IMR-90 (cell line): ENCODE measurements at regions not wholly inside any gene's neighbourhood (a gene's known extent, or its start where the extent isn't known, plus 50 kb on each side); places are given as distances from the start of the nearest gene placed in this dataset.

Experiments
- ATAC-seq: fragments of 200-7000 bp; cut with Tn5 transposase; 2 replicates; pipeline ENCODE4 v1.9.1; 2020; ENCODE audit warnings: low read depth, mild to moderate bottlenecking, moderate library complexity
- BruUV-seq: library from RNA; stranded (reverse); fragments of 400-500 nt; replicated peaks from 2 replicates; lab custom pipeline; 2021; lab: Mats Ljungman, UMichigan
- CTCF ChIA-PET: fragments of 300-600 bp; formaldehyde crosslinking; extraction: SDS; loops from one replicate; lab custom pipeline; 2021; ENCODE audit warnings: antibody characterized with exemption; lab: Yijun Ruan, JAX
- POLR2A ChIA-PET: fragments of 300-600 bp; sonication (Branson Sonifier 250); formaldehyde crosslinking; loops from one replicate; lab custom pipeline; 2022; ENCODE audit warnings: antibody characterized with exemption; ENCODE audit not compliant: unreplicated experiment; lab: Charles Lee
- DNase-seq: peaks from one replicate; pipeline ENCODE4 v3.0.0; 2013
- H2AFZ ChIP-seq: replicated peaks from 2 replicates; pipeline ENCODE3; 2013; ENCODE audit warnings: low read length, mild to moderate bottlenecking; ENCODE audit not compliant: poor library complexity
- H2AK5ac ChIP-seq: 2 replicates; pipeline ENCODE4 v1.6.1; 2013; ENCODE audit warnings: low read depth, low read length, inconsistent platforms
- H2AK9ac ChIP-seq: replicated peaks from 2 replicates; pipeline ENCODE3; 2013; ENCODE audit warnings: mild to moderate bottlenecking, low read depth, low read length, moderate library complexity; ENCODE audit not compliant: poor library complexity
- H2BK120ac ChIP-seq: 2 replicates; pipeline ENCODE4 v1.6.1; 2013; ENCODE audit warnings: low read depth, low read length, inconsistent platforms
- H2BK15ac ChIP-seq: 3 replicates; pipeline ENCODE4 v1.6.1; 2013; ENCODE audit warnings: low read depth, low read length, inconsistent platforms
- H2BK20ac ChIP-seq: 2 replicates; pipeline ENCODE4 v1.6.1; 2013; ENCODE audit warnings: low read depth, mild to moderate bottlenecking, inconsistent platforms, low read length, moderate library complexity
- H2BK5ac ChIP-seq: 2 replicates; pipeline ENCODE4 v1.6.1; 2013; ENCODE audit warnings: mild to moderate bottlenecking, low read depth, low read length, inconsistent platforms; ENCODE audit not compliant: poor library complexity, severe bottlenecking
- H3K14ac ChIP-seq: replicated peaks from 2 replicates; pipeline ENCODE4 v1.6.1; 2013; ENCODE audit warnings: low read depth, low read length, inconsistent platforms
- H3K18ac ChIP-seq: 2 replicates; pipeline ENCODE4 v1.6.1; 2013; ENCODE audit warnings: low read depth, low read length, control low read depth
- H3K23ac ChIP-seq: 2 replicates; pipeline ENCODE4 v1.6.1; 2013; ENCODE audit warnings: low read depth, low read length, inconsistent platforms
- H3K27ac ChIP-seq: 2 replicates; pipeline ENCODE4 v1.5.1; 2013; ENCODE audit warnings: mild to moderate bottlenecking, control low read depth, low read length; ENCODE audit not compliant: insufficient read depth
- H3K27me3 ChIP-seq: 2 replicates; pipeline ENCODE4 v1.6.1; 2013; ENCODE audit warnings: low read length; ENCODE audit not compliant: control insufficient read depth, insufficient read depth
- H3K36me3 ChIP-seq: 2 replicates; pipeline ENCODE4 v1.6.1; 2013; ENCODE audit warnings: low read length, mixed read lengths; ENCODE audit not compliant: control insufficient read depth, insufficient read depth
- H3K4ac ChIP-seq: 2 replicates; pipeline ENCODE4 v1.6.1; 2013; ENCODE audit warnings: low read depth, low read length, inconsistent platforms
- H3K4me1 ChIP-seq: 2 replicates; pipeline ENCODE4 v1.6.1; 2013; ENCODE audit warnings: low read length, mixed read lengths; ENCODE audit not compliant: control insufficient read depth, insufficient read depth
- H3K4me2 ChIP-seq: 2 replicates; pipeline ENCODE4 v1.6.1; 2013; ENCODE audit warnings: low read depth, mild to moderate bottlenecking, control low read depth, low read length, moderate library complexity
- H3K4me3 ChIP-seq: 2 replicates; pipeline ENCODE4 v1.5.1; 2013; ENCODE audit warnings: low read depth, mild to moderate bottlenecking, control low read depth, low read length, moderate library complexity; ENCODE audit not compliant: insufficient read depth
- H3K56ac ChIP-seq: 2 replicates; pipeline ENCODE4 v1.6.1; 2013; ENCODE audit warnings: low read length, inconsistent platforms; ENCODE audit not compliant: insufficient read depth; ENCODE audit errors: extremely low read depth
- H3K79me1 ChIP-seq, 2 experiments: 2 replicates each; pipeline ENCODE4 v1.6.1; 2013; ENCODE audit warnings: low read length in 2 of 2, inconsistent platforms in 1 of 2, low read depth in 1 of 2
- H3K9ac ChIP-seq: 2 replicates; pipeline ENCODE4 v1.6.1; 2013; ENCODE audit warnings: low read depth, low read length, control low read depth
- H3K9me1 ChIP-seq: 2 replicates; pipeline ENCODE4 v1.6.1; 2013; ENCODE audit warnings: low read length, inconsistent platforms; ENCODE audit not compliant: insufficient read depth
- H3K9me3 ChIP-seq: 2 replicates; pipeline ENCODE4 v1.6.1; 2013; ENCODE audit warnings: low read length; ENCODE audit not compliant: control insufficient read depth, insufficient read depth
- H4K20me1 ChIP-seq: 2 replicates; pipeline ENCODE4 v1.6.1; 2013; ENCODE audit warnings: low read length, inconsistent platforms; ENCODE audit not compliant: insufficient read depth
- H4K5ac ChIP-seq: 2 replicates; pipeline ENCODE4 v1.6.1; 2013; ENCODE audit warnings: mild to moderate bottlenecking, low read depth, low read length, control low read depth
- H4K8ac ChIP-seq, 2 experiments: 2 replicates each; pipeline ENCODE4 v1.6.1; 2013; ENCODE audit warnings: low read depth in 2 of 2, low read length in 2 of 2, control low read depth in 1 of 2, inconsistent platforms in 1 of 2
- H4K91ac ChIP-seq: 2 replicates; pipeline ENCODE4 v1.6.1; 2013; ENCODE audit warnings: low read depth, low read length, inconsistent platforms; ENCODE audit not compliant: insufficient read depth
- BHLHE40 ChIP-seq: fragments of 150-350 bp; IDR thresholded peaks from 2 replicates; pipeline ENCODE4 v1.6.1; 2016; ENCODE audit warnings: mild to moderate bottlenecking, low read depth, low read length
- CEBPB ChIP-seq: IDR thresholded peaks from 2 replicates; pipeline ENCODE4 v1.6.1; 2012; ENCODE audit warnings: low read depth, low read length, improper control_type of control experiment
- CHD1 ChIP-seq: IDR thresholded peaks from 2 replicates; pipeline ENCODE4 v1.6.1; 2012; ENCODE audit warnings: low read depth, low read length, improper control_type of control experiment
- FOS ChIP-seq: fragments of 150-350 bp; IDR thresholded peaks from 2 replicates; pipeline ENCODE4 v1.6.1; 2016; ENCODE audit warnings: low read depth, low read length
- MAFK ChIP-seq: IDR thresholded peaks from 2 replicates; pipeline ENCODE4 v1.6.1; 2012; ENCODE audit warnings: low read depth, low read length, improper control_type of control experiment
- MAZ ChIP-seq: IDR thresholded peaks from 2 replicates; pipeline ENCODE4 v1.6.1; 2012; ENCODE audit warnings: low read depth, mild to moderate bottlenecking, low read length, improper control_type of control experiment, moderate library complexity, borderline replicate concordance
- MXI1 ChIP-seq: IDR thresholded peaks from 2 replicates; pipeline ENCODE4 v1.6.1; 2012; ENCODE audit warnings: low read depth, mild to moderate bottlenecking, low read length, moderate library complexity, borderline replicate concordance
- NFE2L2 ChIP-seq: fragments of 150-350 bp; IDR thresholded peaks from 2 replicates; pipeline ENCODE4 v1.6.1; 2016; ENCODE audit warnings: low read depth, mild to moderate bottlenecking, low read length
- POLR2A ChIP-seq: IDR thresholded peaks from 2 replicates; pipeline ENCODE4 v1.6.1; 2012; ENCODE audit warnings: mild to moderate bottlenecking, low read depth, low read length
- RAD21 ChIP-seq: IDR thresholded peaks from 2 replicates; pipeline ENCODE4 v1.6.1; 2012; ENCODE audit warnings: low read length, improper control_type of control experiment
- RCOR1 ChIP-seq: IDR thresholded peaks from 2 replicates; pipeline ENCODE4 v1.6.1; 2012; ENCODE audit warnings: mild to moderate bottlenecking, low read length, improper control_type of control experiment; ENCODE audit not compliant: insufficient replicate concordance
- RFX5 ChIP-seq: IDR thresholded peaks from 2 replicates; pipeline ENCODE4 v1.8.0; 2012; ENCODE audit warnings: low read depth, mild to moderate bottlenecking, low read length, moderate library complexity
- SMC3 ChIP-seq: fragments of 150-350 bp; IDR thresholded peaks from 2 replicates; pipeline ENCODE4 v1.6.1; 2016; ENCODE audit warnings: low read depth, mild to moderate bottlenecking, antibody characterized with exemption, low read length, moderate library complexity
- USF2 ChIP-seq: fragments of 150-350 bp; IDR thresholded peaks from 2 replicates; pipeline ENCODE4 v1.6.1; 2017; ENCODE audit warnings: mild to moderate bottlenecking, antibody characterized with exemption, low read length, low read depth
- WGBS, 2 experiments: methylation state at CpG; one replicate each; pipeline versions ENCODE4 v1.1.5 to v1.1.7; 2013; ENCODE audit warnings: missing lambda C conversion rate in 2 of 2; ENCODE audit not compliant: insufficient read length in 1 of 2; ENCODE audit errors: extremely low coverage in 2 of 2; 5-methylcytosine and 5-hydroxymethylcytosine counted together
- dilution Hi-C: fragments of 300-500 bp; cut with HindIII; formaldehyde crosslinking; loops from one replicate; pipeline ENCODE4 v1.14.3; 2018; ENCODE audit warnings: low sequenced_read_pairs; ENCODE audit not compliant: unreplicated experiment
- in situ Hi-C: fragments of 300-500 bp; cut with MboI; formaldehyde crosslinking; loops from 3 replicates; pipeline ENCODE4 v1.14.3; 2019; ENCODE audit warnings: low sequenced_read_pairs, inconsistent platforms, mixed read lengths
- intact Hi-C: fragments of 100-400 bp; cut with micrococcal nuclease; formaldehyde crosslinking; loops from 2 replicates; pipeline ENCODE4 v1.10.0; 2022
- TF ChIP-seq, protein P1 (sequence below): fragments of 150-350 bp; IDR thresholded peaks from 2 replicates; pipeline ENCODE4 v1.6.1; 2016; ENCODE audit warnings: low read depth, mild to moderate bottlenecking, low read length, moderate library complexity, borderline replicate concordance
- TF ChIP-seq, protein P2 (sequence below): conservative IDR thresholded peaks from 2 replicates; pipeline ENCODE4 v1.5.1; 2012; ENCODE audit warnings: mild to moderate bottlenecking, low read depth, low read length, improper control_type of control experiment

GRCh38 chr16:72609066-72609465, 437.1 kb upstream of the PMFBP1 start:
- dilution Hi-C loops: no loop called here
- WGBS, 2 experiments: no CpG with 5 or more reads among the region's 1 CpG

More at GRCh38 chr16:72609066-72609465, 437.1 kb upstream of the PMFBP1 start:
- Histone ChIP-seq H3K14ac (no peak overlapping the region), H2BK5ac (no peak overlapping the region), H4K5ac (no peak overlapping the region), H3K27ac (no peak overlapping the region), H3K18ac (no peak overlapping the region), H3K4me3 (no peak overlapping the region), H3K9ac (no peak overlapping the region), H3K4me1 (no peaks in the 10 kb centered on the region), H3K9me3 (no peaks in the 10 kb centered on the region), H4K20me1 (no peaks in the 10 kb centered on the region), H2BK15ac (no peak overlapping the region), H3K27me3 (no peaks in the 10 kb centered on the region), H4K8ac (no peak overlapping the region), H3K36me3 (no peaks in the 10 kb centered on the region), H3K4me2 (no peak overlapping the region), H2AK5ac (no peak overlapping the region), H2BK120ac (no peak overlapping the region), H2BK20ac (no peak overlapping the region), H3K9me1 (no peaks in the 10 kb centered on the region), H2AK9ac (no peak overlapping the region), H4K91ac (no peak overlapping the region), H3K56ac (no peak overlapping the region), H3K23ac (no peak overlapping the region), H2AFZ (no peak overlapping the region), H3K4ac (no peak overlapping the region), H3K79me1 (no peaks in the 10 kb centered on the region; a peak in 1 of 4 replicates)
- TF ChIP-seq MXI1 (no peak), FOS (no peak), NFE2L2 (no peak), CEBPB (no peak), RFX5 (no peak), RCOR1 (no peak), CHD1 (no peak), SMC3 (no peak), MAFK (no peak), POLR2A (no peak), MAZ (no peak), USF2 (no peak), BHLHE40 (no peak), RAD21 (no peak)
- TF ChIP-seq, protein P1, sequence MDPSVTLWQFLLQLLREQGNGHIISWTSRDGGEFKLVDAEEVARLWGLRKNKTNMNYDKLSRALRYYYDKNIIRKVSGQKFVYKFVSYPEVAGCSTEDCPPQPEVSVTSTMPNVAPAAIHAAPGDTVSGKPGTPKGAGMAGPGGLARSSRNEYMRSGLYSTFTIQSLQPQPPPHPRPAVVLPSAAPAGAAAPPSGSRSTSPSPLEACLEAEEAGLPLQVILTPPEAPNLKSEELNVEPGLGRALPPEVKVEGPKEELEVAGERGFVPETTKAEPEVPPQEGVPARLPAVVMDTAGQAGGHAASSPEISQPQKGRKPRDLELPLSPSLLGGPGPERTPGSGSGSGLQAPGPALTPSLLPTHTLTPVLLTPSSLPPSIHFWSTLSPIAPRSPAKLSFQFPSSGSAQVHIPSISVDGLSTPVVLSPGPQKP: no peak
- TF ChIP-seq, protein P2, sequence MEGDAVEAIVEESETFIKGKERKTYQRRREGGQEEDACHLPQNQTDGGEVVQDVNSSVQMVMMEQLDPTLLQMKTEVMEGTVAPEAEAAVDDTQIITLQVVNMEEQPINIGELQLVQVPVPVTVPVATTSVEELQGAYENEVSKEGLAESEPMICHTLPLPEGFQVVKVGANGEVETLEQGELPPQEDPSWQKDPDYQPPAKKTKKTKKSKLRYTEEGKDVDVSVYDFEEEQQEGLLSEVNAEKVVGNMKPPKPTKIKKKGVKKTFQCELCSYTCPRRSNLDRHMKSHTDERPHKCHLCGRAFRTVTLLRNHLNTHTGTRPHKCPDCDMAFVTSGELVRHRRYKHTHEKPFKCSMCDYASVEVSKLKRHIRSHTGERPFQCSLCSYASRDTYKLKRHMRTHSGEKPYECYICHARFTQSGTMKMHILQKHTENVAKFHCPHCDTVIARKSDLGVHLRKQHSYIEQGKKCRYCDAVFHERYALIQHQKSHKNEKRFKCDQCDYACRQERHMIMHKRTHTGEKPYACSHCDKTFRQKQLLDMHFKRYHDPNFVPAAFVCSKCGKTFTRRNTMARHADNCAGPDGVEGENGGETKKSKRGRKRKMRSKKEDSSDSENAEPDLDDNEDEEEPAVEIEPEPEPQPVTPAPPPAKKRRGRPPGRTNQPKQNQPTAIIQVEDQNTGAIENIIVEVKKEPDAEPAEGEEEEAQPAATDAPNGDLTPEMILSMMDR: no peak
- DNase-seq (no peak), ATAC-seq (no peak)
- in situ Hi-C loops: no loop called here
- intact Hi-C loops: no loop called here
- CTCF ChIA-PET: no interaction called here
- BruUV-seq: no TSS peak
- POLR2A ChIA-PET: no interaction called here
